Breast epithelium (tissue), 3 donors: ENCODE measurements at regions not wholly inside any gene's neighbourhood (a gene's known extent, or its start where the extent isn't known, plus 50 kb on each side); places are given as distances from the start of the nearest gene placed in this dataset.

ENCODE experiments used
- POLR2A ChIP-seq: fragments of 450-650 bp; IDR thresholded peaks from one replicate; pipeline ENCODE4 v1.6.1; 2016; ENCODE audit warnings: antibody characterized with exemption, mild to moderate bottlenecking, moderate library complexity
- POLR2AphosphoS5 ChIP-seq, 3 donors: sonication (generic); formaldehyde crosslinking; IDR thresholded peaks; one replicate each; pipeline ENCODE4 v1.6.1; 2017; ENCODE audit warnings: antibody characterized with exemption in 3 of 3
- TF ChIP-seq, protein P1 (sequence below), 3 donors: fragments of 450-650 bp; IDR thresholded peaks; one replicate each; pipeline ENCODE4 v1.5.1; 2016 to 2017; ENCODE audit warnings: antibody characterized with exemption in 3 of 3, mild to moderate bottlenecking in 3 of 3, moderate library complexity in 3 of 3

DNA sequence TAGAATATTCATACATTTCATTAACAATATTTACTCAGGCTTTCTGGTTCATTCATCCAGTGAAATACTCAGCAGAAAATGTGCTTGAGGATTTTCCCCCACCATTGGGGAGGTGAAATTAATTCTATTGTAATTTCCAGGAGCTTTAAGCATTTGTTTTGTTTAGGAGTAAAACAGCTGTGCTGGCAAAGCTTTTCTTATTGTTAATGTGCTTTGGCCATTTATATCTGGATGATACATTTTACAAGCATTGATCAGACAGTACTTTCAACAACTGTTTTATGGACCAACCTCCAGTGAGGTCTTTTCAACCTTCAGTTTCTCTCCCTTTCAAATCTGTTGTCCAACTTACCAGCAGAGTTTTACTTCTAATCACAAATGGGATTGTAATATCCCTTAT, 672.4 kb downstream of the CDH11 start:
- TF ChIP-seq, protein P1, sequence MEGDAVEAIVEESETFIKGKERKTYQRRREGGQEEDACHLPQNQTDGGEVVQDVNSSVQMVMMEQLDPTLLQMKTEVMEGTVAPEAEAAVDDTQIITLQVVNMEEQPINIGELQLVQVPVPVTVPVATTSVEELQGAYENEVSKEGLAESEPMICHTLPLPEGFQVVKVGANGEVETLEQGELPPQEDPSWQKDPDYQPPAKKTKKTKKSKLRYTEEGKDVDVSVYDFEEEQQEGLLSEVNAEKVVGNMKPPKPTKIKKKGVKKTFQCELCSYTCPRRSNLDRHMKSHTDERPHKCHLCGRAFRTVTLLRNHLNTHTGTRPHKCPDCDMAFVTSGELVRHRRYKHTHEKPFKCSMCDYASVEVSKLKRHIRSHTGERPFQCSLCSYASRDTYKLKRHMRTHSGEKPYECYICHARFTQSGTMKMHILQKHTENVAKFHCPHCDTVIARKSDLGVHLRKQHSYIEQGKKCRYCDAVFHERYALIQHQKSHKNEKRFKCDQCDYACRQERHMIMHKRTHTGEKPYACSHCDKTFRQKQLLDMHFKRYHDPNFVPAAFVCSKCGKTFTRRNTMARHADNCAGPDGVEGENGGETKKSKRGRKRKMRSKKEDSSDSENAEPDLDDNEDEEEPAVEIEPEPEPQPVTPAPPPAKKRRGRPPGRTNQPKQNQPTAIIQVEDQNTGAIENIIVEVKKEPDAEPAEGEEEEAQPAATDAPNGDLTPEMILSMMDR (IDR thresholded peaks at IDR 0.05) = no peak
- TF ChIP-seq POLR2AphosphoS5 (IDR thresholded peaks at IDR 0.05) = no peak
- TF ChIP-seq POLR2A = no peak
